Mucosa of gallbladder (tissue), 1 donor: ENCODE measurements at regions not wholly inside any gene's neighbourhood (a gene's known extent, or its start where the extent isn't known, plus 50 kb on each side); places are given as distances from the start of the nearest gene placed in this dataset.

Experiments used
- DNase-seq: peaks from one replicate; pipeline ENCODE4 v3.0.0-alpha.2; 2020; ENCODE audit warnings: low spot score
- donor health status: DM: no; HTN: no; CAD: no.

DNA sequence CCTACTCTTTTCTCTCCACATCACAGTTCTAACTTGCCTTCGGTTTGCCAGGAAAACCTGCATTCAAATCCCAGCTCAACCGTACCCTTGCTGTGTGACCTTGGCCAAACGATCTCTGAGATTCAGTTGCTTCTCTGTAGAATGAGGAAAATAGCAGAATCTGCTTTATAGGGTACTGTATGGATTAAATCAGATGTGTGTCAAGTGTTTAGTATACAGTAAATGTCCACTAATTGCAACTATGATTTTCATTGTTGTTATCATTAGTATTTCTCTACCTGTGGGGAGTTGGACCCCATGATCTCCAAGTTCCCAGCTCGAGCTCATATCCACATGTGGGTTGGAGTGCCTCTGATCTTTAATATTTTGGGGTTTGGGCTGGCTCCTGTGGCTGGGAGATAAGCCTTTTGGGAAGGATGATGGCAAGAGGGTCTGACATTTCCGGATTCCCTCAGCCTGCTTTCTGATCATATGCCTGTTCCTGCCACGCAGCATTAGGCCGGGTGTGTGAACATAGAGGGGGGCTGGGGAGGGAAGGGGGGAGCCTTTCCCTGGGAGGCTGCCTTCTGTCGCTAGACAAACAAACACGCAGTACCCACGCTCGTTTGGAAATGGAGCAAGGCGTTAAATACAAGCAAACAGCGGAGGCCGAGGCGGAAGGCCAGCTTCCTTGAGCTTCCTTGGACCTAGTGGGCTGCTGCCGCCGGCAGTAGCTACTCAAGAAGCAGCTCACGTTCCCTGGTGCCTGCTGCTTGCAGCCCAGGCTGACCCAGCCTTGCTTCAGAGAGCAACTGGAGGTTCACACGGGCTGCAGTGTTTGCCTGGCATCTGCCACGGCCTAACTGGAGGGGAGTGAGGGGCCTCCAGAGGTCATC, 213.5 kb upstream of the LHX5 start:
- no peak for DNase-seq

DNA sequence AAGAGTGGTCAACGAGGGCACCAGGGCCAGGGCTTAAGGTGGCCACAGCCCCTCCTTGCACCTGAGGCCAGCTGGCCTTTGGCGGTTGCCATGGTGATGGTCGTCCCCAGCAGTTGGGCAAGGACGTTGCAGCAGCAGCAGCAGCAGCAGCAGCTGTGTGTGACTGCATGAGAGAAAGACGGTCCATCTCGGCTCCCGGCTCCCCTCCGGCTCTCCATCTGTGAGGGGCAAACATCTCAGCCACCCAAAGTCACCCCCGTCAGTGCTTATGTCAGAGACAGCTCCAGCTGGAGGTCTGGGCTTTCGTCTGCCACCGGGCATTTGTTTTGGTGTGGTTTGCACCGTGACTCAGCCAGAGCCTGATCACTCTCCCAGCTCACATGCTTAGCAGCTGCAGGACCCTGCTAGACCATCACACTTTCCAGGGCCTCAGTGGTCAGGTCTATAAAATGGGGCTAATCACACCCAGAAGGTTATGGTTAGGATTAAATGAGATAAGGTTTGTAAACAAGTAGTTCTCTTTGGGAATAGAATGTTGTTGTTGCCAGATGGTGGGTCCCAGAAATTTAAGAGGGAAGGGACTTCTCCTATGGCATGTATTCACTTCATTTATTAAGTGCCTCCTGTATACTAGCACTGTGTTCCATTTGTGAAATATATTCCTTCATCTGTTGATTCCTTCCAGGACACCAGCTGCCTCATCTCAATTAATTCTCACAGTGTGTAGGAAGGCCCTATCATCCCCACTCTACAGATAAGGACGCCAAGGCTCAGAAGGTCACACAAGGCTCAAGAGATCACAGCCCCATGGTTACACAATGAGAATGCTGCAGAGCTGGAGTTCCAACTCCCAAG, 212.6 kb upstream of the LHX5 start:
- no peak for DNase-seq

DNA sequence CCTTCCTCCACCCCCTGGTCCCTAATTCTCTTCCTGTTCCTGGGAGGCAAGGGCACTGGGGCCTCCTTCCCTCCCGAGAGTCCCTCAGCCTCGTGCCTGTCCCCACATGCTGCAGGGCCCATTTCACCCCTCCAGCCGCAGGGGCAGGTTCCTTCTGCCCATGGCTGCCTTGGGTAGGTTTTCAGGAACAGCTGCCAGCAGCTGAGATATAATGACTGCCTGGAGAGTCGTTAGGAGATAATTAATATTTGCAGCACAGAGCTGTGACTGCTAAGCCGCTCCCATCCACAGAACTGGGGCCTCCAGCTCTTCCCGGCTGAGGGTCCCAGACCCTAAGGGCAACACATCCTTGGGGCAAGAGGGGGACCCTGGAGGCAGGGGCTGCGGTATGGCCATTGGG, 211.9 kb upstream of the LHX5 start:
- no peak for DNase-seq

DNA sequence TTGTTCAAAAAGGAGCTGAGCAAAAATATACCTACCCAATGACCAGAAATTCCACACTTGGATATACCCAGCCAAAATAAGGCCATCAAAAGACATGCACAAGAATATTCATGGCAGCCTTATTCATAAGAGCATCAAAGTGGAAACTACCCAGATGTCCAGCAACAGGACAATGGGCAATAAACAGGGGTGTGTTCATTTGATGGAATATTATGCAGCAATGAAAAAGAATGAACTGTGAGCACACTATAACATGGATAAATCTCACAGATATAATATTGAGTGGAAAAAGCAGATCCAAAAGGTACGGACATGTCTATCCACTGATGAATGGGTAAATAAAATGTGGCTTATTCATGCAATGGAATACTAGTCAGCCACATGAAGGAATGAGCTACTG, 209.2 kb upstream of the LHX5 start:
- no peak for DNase-seq

DNA sequence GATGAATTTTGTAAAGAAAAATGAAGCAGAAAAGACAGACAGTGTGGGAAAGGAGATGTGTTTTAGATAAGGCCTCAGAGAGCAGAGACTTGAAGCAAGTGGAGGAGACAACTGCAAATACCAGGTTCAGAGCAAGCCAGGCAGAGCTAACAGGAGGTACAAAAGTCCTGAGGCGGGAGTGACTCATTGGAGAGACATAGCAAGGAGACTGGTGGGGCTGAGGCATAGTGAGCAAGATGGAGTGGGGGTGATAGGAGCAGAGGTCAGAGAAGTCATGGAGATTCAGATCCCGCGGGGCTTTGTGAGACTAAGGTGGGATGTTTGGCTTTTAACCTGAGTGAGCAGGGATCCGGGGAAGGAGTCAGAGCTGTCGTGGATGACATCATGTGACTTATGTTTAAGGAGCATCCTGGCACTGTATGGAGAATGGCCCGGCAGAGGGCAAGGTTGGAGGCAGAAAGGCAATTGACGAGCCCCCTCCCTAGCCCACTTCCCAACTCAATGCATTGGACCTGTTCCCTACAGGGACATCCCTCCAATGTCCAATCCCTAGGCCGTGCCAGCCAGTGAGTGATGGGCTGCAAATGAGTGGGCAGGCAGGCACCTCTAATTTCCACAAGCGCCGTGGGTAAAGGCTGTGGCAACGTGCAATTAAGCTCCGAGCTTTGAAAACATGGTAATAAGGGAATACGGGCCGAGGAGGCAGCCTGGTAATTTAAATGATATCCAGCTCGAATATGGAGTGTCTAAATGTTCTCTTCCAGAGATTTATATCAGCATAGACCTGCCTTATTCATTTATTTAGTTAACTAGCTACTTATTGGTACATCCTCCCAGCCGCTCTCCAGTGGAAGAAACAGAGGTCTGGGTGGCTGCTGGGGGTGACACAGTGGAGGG, 206.8 kb upstream of the LHX5 start:
- no peak for DNase-seq

DNA sequence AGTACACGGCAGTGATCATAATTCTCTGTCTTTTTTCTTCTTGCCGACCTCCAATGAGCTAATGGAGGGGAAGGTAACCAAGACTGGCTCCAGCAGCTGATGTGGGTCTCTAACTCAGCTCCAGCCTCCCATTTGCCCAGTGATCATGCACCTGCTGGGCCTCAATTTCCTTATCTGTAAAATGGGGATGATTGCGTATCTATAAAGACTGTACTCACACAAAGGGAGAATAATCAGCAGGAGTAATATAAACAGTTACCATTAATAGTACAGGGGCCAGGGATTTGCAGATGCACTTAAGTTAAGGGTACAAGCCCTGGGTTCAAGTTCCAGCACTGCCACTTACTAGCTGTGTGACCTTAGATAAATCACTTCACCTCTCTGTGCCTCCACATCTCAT, 204.9 kb upstream of the LHX5 start:
- no peak for DNase-seq

DNA sequence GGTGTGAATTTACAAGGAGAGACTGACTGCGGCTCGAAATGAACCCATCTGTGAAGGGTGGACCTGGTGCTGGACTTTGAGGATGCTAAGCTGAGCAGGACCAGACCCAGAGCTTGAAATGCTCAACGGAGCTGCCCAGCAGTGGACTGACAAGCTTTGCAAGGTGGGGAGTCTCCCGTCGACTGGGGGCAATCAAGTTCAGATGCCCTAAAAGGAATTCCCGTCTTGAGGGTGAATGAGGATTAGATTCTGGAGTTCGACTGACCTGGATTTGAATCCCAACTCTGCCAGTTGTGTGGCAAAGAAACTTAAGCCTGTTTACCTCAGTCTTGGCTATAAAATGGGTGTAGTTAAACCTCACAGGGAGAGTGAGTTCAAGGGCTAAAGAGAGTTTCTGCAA, 204.4 kb upstream of the LHX5 start:
- DNase-seq, result no peak

DNA sequence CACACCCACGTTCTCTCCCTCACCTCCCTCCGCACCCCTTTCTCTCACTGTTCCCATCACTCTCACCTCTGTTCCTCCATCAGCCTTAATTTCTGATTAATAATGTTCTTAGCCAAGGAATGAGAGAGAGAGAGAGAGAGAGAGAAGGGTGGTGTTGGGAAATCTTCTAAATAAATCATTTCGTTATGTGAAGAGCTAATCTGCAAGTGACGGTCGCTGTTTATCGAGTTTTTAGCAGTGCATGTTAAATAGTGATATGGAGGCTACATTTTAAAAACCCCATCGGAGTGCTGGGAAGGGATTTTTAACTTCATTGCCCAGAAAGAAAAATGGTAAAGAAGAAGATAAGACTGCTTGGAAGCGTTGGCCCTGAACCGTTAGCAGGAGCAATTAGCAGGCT, 203.3 kb upstream of the LHX5 start:
- DNase-seq, result no peak

DNA sequence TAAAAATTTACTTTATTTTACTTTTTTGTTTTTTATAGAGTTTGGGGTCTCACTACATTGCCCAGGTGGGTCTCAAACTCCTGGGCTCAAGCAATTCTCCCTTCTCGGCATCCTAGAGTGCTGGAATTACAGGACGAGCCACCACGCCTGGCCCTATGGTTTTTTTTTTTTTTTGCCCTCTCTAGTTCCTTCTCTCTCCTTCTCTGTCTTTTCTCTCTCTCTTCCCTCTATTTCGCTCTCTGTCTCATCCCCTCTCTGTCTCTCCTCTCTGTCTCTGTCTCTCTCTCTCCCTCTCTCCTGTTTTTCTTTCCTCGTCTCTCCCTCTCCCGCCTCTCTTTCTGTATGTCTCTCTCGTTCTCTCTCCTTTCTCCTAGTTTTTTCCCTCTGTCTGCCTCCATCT, 202.6 kb upstream of the LHX5 start:
- no peak for DNase-seq

DNA sequence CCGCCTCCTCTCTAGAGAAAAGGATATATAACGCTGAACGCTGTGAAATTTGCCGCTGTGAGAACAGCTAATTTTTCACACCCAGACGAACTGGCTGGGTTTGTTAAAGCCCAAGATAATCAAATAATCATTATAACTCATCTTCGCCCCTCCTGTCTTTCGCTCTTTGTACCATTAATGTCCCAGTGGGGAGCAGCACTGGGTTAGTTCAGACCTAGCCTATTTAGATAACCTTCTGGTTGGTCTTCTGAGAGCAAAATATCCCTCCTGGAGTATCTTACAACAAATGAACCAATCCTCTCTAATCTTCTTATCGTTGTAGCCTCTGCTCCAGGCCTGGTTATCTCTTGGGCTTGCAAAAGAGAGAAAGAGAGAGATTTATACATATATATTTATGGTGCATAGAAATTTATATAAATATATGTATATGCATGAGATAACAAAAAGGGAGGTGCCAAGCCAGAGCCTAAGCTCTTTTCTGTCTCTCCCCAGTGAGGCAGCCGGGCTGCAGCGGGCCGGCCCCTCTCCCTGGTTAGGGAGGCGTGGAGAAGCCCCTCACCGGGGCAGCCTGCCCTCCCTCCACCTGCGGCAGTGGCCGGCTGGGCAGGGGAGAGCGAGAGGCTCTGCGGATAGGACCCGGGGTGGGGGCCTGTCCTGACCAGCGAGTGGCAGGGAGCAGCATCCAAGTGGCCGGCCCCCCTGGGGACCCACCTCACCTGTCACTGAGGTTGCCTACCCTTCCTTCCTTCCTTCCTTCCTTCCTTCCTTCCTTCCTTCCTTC, 202.0 kb upstream of the LHX5 start:
- no peak for DNase-seq

DNA sequence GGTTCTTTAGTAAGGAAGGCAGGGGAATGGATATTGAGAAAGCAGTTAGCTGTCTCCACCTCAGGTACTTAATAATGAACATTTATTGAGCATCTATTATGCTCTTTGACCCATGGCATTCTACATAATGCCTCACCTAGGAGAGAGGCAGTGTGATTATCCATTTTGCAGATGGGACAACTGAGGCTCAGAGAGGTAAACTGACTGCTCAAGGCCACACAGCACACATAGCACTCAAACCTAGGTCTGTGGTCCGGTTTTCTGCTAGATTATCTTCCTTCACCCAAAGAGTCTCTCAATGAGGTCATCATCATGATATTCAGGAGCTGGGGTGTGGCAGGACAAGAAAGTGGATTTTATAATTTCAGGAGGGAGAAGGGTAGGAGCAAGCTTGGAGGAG, 199.1 kb upstream of the LHX5 start:
- DNase-seq, result no peak

DNA sequence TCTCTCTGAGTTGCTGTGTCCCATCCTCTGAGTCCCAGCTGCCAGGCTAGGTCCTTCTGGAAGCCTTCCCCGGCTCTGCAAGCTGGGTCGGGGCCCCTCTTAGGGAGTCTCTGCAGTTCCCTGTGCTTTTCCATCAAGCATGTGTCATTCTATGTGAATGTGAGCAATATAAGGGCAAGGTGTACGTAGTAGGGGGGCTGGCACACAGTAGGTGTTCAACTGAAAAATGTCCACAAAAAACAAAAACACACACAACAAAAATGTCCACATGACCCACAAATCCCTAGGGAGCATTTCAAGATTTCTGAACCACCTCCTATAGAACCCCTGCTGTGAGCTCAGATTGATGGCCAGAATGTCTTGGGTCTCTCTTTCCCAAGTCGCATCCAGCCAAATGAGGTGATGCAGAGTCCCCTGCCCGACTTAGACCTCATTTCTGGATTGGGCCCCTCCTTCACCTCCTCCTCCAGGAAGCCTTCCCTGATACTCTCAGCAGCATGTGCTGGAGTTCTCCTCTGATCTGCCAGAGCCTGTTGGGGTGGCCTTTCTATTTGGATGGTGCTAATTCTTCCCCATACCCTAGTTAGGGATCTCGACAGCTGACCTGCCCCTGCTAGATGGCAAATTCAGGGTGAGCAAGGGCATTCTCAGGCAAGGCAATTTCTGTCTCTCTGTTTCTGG, 196.1 kb upstream of the LHX5 start:
- no peak for DNase-seq

DNA sequence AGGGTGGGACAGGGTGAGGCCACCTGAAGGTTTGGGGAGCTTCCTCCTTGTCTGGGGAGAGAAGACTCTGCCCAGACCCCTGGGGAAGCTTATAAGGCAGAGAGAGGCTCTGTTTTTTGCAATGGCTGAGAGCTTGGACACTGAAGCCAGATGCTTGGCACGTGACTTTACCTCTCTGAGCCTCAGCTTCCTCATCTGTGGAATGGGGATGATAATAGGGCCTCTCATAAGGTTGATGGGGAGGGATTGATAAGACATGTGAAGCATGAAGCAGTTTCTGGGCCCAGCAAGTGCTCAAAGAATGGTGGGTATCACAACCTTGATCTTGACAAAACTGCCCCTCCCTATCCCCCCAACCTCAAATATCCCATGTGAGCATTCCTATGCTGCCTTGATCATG, 195.4 kb upstream of the LHX5 start:
- DNase-seq, result no peak

DNA sequence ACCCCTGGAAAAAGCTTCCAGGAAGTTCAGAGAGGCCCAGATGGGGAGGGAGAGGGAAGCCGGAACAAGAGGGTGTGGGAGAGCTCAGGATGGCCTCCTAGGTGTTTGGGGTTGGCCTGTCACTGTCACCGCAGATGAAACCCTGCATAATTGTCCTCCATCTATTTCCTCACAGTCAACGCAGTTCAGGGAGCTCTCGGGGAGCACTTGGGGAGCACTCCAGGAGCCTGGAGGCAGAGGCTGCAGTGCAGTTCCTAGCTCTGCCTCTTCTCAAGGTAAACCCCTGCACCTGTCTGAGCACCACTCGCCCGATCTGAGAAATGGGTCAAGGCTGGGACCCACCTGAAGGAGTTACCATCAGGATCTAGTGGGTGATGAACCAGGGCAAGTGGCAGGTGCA, 194.6 kb upstream of the LHX5 start:
- DNase-seq, result no peak

DNA sequence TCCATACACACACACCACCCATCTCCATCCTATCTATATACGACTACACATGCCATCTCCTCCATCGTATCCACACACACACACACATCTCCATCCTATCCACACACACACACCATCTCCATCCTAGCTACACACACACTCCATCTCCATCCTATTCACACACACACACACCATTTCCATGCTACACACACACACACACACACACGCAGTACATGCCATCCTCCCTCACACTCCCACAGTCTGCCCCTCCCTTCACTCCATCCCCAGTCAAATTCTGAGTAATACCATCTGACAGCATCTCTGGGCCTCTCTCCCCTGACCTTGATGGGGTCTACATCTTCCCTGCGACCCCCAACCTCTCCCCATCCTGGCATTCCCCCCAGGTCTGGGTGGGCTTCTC, 193.8 kb upstream of the LHX5 start:
- DNase-seq, result no peak

DNA sequence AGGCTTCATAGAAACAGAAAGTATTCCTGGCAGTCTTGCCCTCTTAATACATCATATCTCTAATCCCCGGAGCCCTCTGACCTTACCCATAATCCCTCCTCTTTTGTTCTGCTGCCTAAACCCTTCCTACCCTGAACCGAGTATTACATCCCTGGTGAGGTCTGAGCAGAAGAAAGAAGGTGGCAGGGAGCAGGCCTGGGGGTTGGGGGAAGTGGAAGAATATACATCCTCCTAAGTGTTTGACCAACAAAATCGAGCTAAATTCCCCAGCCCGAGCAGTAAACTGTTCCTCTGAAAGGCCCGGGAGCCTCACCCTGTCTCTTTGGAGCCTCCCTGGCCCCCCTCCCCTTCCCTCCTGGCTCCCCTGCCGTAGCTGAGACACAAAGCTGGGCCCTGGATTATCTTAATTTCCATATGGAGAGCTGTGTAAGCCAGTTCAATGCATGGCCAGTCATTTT, 192.6 kb upstream of the LHX5 start:
- no peak for DNase-seq

DNA sequence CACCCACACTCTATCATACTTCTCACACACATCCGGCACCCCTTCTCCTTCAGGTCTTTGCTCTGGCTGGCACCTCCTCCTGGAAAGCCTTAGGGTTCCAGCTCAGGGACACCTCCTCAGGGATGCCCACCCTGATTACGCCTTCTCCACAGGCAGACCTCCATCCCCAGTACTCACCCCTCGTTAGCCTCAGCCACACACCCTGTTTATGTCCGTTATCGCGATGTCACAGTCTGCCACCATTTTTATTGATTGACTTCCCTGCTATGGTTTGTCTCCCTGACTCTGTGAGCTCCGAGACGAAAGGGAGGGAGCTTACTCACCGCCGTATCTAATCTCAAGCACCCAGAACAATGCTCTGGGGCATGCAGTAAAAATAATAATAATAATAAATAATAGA, 191.7 kb upstream of the LHX5 start:
- DNase-seq, result no peak

DNA sequence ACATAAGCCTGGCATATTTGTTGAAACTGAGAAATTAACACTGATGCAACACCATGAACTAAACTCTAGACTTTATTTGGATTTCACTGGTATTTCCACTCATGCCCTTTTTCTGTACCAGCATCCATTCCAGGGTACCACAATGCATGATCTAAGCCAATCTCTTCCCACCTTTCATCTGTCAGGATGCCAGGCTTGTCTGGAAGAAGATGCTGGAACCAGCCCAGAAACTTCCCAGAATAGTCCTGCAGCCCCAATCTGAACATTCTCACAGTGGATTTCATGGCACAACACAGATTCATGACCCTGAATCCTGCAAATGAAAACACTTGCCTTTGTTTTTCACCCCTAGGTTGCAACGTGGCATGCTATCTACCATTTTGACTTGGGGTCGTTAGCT, 189.3 kb upstream of the LHX5 start:
- DNase-seq, result no peak

DNA sequence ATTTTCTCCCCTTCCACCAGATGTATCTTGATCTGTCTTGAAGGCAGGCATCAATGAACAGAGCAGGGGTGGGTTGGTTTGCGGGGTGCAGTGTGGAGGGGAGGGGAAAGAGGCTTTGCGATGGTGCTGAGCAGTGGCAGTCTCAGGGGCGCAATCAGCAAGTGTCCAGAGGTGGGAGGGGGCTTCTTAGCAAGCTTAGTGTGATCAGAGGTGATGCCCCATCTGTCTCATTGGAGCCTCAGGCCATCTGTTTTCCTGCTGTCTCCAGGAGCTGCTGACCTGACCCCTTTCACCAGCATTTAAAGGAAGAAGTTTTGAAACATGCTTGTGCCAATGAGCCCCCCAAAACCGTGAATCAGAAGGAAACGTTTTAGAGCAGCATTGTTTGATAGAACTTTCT, 187.7 kb upstream of the LHX5 start:
- DNase-seq, result no peak

DNA sequence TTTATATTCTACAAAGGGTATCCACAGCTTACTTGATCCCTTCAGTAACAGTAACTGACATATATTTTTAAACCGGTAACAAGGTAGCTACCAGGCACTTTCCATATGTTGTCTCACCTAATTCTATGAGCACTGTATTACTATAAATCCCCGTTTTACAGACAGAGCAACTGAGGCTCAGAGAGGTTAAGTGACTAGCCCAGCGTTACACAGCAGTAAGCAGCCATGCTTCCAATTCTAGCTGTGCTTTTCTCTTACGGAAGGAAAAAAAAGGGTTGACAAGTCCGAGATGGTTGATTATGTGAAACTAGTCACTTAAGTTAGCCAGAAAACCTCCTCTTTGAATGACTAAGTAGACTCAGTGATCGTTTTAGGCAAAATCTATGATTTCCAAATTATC, 187.3 kb upstream of the LHX5 start:
- no peak for DNase-seq
